ENCODE measurements at regions not wholly inside any gene's neighbourhood (a gene's known extent, or its start where the extent isn't known, plus 50 kb on each side); places are given as distances from the start of the nearest gene placed in this dataset.

- TF ChIP-seq CTCF (IDR thresholded peaks at IDR 0.05; ENCODE audit: insufficient read depth, low read length) (no peak), POLR2AphosphoS5 (IDR thresholded peaks at IDR 0.05; ENCODE audit: low read depth) (no peak), SPI1 (IDR thresholded peaks at IDR 0.05; ENCODE audit: borderline replicate concordance, low read depth) (no peak), REST (IDR thresholded peaks at IDR 0.05; ENCODE audit: insufficient replicate concordance, low read depth) (no peak), GABPA (IDR thresholded peaks at IDR 0.05; ENCODE audit: low read depth) (no peak)
Observed at GRCh38 chr18:64333584-64333983, 184.7 kb upstream of the LINC00305 start.
